ENCODE measurements at regions not wholly inside any gene's neighbourhood (a gene's known extent, or its start where the extent isn't known, plus 50 kb on each side); places are given as distances from the start of the nearest gene placed in this dataset.

- TF ChIP-seq ZNF274 (IDR thresholded peaks at IDR 0.05; ENCODE audit: low read depth, low read length), result no peak
- no peak for TF ChIP-seq YY1 (IDR thresholded peaks at IDR 0.05; ENCODE audit: insufficient read depth, insufficient read length)
Measured at GRCh38 chr12:115438314-115438713, 754.3 kb upstream of the TBX3 start.

All from NT2/D1 (cell line).